Activated CD4-positive, CD25-positive, alpha-beta regulatory T cell treated with anti-CD3 and anti-CD28 coated beads, Interleukin-2, amount 50 U/mL, for 72 hours (primary cell): ENCODE measurements at regions not wholly inside any gene's neighbourhood (a gene's known extent, or its start where the extent isn't known, plus 50 kb on each side); places are given as distances from the start of the nearest gene placed in this dataset.

Source experiments
- DNase-seq: peaks from one replicate; pipeline ENCODE4 v3.0.0; 2021

DNA sequence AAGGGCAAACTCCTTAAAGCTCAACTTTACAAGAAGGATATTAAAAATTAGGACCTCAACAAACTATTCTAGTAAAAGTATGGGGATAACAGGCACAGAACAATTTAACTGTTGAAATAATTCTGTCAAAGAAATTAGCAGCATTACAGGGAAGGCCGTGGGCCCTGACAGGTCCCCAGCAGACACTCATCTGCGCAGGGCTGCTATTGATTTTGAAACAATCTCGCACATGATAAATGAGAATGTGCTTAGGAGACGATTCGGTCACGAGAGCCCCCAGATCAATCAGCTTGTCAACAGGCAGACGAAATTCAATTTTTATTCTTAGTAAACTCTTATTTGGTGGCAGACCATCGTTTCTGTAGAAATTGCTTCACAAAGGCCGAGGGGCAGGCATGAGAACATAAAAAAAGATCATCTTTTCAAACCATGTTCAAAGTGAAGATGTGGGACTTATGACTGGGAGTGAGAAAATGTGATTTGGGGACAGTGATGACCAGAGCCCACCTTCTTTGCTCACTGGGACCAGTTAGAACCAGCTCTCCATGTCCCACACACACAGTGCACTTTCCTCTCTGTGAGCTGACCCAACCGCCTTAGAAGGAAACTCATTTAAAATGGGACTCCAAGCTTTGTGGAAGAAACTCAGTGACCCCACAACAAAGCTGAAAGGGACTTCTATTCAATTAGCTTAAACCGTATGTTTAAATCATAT lies 654.5 kb downstream of the TOX3 start:
- DNase-seq: no peak

DNA sequence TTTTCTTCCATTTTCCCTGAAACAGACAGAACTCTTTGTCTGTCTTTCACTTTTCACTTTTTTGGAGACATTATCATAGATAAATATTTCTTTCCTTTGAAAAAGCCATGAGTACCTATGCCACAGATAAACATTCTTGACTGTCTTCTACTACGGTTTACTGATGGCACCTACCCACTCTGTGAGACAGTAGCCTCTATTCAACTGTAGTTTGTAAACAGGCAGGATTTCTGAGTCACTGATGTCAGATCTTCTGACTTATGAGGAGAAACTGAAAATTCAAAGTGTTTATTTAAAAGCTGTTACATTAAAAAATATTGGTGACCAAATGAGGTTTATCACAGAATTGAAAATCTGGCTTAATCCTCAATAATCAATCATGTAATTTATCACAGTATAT lies 658.4 kb downstream of the TOX3 start:
- no peak for DNase-seq

DNA sequence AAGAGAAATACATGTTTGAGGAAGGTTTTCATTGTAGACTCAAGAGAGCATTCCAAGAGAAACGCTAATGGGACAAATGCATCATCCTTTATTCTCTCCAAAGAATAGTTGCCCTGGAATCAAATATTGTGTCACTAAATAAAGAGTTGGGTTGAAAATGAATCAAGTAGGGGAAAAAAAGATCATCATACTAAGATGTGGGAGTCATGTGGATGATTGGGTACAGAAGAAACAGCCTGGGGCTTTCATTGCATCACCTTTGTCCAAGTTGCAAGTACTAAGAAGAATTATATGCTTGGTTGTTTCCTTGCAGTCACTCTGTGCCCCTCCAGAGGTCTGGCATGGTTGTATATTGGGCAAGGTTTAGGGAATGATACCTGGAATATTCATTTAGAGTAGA lies 658.9 kb downstream of the TOX3 start:
- no peak for DNase-seq

DNA sequence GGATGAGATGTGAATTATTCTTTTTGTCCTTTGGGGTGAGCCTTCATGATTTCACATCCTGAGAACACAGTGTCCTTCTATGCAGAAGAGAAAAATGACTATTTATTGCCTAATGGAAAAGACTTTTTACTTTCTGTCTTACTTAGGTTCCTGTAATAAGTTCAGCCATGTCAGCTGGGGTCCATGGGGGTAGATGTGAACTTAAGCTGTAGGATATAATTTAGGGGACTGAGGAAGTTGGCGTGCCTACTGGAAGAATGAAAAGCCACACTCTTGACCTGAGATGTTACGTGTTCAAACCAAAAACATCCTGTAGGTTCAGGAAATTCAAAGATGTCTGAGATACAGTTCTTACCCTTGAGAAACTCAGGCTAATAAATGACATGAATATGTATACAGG lies 660.5 kb downstream of the TOX3 start:
- DNase-seq: no peak

DNA sequence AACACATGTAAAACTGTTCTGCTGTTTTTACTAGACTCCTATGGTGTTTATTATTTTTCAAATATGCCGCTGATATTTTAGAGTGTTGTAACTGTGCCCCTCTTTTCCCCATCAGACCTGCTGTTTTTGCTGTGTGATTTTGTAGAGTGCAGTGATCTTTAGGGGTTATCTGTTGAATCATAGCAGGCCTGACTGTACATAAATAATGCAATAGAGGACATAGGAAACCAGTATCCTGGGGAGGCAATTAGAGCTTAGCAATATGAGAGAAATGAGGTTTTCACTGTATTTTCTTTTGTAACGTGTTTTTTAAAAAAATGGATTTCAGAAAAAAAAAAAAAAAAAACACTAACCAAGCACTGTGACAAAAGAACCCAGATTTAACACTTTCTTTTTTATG lies 662.2 kb downstream of the TOX3 start:
- DNase-seq: no peak

DNA sequence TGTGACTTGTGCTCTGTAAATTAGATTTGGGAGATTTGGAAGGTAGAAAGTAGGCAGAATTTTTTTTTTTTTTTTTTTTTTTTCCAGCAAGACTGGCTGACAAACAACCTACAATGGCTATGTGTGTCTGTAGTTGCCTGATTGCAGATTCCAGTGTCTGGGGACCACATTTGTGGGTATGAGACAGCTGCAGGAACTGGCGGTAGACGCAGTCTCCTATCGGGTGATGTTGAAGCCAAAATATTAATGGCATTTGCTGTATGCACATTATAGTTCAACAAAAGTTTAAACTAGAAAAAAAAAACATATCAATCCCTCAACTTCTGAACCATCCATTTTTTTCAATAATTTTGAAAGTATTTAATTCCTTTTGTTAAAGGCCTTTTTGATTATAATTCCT lies 665.2 kb downstream of the TOX3 start:
- DNase-seq: no peak

DNA sequence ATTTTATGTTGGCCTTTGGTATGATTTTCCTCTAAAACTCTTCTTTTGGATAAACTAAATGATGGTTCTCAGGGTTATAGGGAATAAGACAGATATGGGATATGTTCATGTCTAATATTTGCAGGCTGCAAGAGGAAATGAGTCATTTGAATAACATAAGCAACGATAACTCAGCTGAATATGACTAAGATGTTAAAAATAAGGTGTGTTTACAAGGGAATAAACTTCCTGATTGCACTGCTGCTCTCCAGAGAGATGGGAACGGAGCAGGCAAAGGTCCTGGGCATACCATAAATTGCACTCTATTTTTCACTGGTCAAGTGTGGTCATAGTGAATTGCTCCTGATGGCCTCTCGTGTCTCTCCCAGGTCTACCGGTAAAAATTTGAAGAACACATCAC lies 666.2 kb downstream of the TOX3 start:
- no peak for DNase-seq

DNA sequence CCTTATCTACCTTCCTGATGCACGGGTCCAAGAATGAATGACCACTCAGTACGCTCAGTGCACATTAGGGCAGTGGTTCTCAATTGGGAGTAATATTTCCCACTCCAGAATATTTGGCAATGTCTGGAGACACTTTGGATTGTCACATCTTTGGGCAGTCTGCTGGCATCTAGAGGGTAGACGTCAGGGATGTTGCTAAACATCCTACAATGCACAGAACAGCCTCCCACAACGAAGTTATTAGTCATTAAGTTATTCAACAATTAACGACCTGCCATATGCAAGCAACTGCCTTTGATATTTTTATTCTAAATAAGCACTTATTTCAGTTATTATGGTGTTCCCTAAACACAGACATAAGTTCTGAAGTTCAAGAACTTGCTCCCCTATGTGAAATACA lies 669.3 kb downstream of the TOX3 start:
- DNase-seq: no peak

DNA sequence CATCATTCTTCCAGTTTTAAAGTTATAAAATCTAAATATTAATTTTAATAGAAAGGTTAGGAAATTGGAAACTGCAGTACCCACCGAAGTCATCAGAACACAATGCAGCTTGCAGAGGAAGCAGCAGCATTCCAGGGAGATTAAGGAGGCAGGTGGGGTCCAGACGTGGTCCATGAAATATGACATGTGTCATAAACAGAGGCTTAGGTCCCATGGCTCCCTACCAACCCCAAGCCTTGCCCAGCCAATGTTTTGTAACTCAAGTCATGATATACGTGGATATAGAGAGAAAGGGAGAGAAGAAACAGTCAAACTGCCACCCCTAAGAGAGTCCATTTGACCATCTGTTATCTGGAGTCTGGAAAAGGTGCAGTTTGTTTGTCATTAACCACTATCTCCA lies 670.0 kb downstream of the TOX3 start:
- no peak for DNase-seq

DNA sequence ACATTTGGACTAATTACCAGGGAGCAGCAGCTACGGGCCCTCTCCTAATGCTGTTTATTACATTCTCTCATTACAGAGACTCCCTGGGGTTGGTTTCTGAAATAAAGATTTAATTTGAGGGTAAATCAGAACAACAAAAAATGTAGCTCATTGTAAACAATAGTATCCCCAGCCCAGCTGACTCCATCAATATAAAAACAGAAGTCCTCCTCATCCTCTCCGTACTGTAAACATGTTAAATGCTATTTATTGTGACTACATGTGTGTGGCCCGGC lies 670.4 kb downstream of the TOX3 start:
- no peak for DNase-seq

DNA sequence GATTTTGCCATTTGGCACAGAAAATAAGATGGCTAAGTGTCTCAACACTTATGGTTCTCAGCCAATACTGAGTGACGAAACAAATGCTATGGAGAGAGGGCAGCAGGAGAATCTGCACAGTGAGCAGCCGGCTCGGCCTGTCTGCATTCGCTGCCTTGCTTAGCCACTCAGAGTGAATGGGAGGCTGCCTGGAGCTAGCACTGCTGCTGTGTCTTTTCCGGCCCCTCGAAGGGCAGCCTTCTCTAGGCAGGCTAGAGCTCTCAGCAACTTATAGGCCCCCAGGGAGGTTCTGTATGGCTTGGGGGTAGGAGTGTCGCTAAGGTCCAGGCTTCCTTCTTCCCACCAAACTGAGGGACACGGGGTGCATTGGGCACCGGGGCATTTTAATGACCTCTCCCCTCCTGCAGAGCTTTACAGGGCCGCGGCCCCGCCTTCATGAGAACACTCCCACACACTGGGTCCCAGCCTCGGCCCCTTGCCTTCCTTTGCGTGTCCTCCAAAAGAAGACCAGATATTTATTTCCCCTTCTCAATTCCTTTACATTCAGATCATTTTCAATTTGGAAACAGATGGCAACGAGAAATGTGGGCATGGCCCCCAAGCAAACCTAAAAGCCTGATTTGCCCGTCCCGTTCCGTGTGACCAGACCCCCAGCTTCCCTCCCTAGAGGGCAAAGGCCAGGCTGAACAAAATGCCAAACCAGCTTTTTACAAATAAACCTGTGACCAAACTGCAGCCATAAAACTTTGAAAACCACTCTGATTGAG lies 670.9 kb downstream of the TOX3 start:
- DNase-seq: no peak

DNA sequence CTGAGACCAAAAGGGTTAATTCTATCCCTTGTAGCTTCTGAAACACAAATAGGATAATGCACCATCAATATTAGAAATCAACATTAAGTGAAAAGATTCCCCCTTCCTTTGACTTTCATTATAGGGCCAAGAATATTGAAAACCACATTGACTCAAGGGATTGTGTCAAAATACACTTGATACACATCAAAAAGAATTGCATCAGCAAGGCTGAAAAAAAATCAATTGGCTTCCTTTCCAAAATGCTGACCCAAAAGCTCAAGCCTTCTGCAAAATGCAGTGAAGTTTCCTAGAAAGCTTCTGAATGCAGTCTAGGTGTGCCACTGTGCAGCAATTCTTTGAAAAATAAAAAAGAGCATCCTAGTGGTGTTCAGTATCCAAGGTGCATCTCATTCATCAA lies 674.4 kb downstream of the TOX3 start:
- DNase-seq: no peak

DNA sequence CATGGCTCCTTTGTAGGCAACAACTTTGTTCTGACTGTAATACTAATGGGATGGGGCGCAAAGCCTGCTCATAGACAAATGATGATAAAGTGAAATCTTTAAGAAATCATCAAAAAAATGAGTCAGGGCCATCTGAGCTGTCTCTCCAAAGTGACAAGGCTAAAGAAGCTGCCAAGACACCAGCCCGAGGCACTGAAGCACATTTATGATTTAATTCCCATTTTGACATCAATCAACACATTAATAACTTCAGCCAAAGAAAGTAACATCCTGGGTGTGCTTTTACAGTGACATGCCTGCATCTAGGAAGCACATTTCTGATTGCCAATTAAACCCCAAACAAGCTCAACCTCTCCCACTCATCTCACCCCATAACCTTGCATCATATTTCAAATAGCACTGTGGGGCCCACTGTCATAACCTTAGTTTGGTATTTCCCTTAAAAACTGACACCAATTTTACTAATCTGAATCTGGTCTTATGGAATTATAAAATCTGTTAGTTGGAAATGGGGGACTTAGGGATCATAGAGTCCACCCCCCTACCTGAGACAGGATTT lies 676.6 kb downstream of the TOX3 start:
- no peak for DNase-seq

DNA sequence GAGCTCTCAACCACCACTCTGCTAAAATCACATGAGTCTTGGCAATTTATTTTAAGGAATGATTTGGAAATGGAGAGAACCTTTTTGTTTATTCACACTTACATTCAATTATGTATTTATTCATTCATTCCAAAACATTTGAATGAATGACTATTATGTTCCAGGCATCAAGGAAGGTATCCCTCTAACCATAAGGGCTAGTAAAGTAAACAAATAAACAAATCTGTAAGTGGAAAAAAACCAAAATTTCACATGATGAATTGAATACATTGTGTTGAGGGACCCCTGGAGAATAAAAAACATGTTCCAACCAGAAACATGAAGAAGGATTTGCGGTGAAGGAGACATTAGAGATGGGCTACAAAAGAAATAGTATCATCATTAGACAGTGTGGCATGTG lies 677.8 kb downstream of the TOX3 start:
- DNase-seq: no peak

DNA sequence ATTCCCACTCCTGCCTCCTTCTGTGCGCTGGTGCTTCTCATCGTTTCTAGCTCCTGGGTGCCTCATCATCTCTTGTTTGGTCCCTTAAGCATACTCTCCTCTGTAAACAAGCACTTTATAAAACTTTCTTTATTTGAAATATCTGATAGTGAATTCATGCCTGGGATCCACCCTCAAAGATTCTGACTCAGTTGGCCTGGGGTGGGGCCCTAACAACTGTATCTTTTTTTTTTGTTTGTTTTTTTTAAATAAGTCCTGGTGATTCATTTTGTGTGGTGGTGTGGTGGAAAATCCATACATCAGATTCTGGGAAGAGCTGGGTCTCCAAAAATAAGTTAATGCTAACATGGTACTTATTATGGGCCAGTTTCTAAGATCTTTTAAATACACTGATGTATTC lies 678.3 kb downstream of the TOX3 start:
- DNase-seq: no peak

DNA sequence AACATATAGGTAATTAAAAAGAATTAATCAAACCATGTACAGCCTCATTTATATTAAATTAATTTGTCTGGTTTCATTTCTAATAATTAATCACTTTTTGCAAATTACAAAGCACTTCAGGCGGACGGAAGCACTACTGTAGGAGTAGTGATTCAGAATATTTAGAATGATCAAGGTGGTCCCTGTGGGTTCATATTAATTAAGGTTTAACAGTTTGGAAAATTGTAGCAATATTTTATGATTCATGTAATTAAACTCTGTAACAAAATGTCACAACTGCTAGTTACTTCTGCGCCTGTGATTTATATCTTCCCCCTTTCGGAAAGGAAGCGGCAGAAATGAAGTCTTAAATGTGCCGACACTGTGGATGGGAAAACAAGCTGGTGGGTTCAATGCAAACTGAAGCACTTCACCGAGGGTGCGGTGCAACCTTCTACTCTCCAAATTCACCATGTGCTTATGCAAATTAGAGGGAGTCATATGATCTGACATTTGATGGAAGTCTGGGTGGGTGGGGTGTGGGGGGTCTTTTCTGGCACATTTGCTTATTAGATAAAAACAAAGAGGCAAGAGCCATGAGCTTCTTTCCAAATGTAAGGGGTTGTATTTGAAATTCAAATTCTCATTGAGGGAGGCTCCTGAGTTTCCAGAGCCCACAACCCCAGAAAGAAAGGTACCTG lies 679.4 kb downstream of the TOX3 start:
- DNase-seq: no peak

DNA sequence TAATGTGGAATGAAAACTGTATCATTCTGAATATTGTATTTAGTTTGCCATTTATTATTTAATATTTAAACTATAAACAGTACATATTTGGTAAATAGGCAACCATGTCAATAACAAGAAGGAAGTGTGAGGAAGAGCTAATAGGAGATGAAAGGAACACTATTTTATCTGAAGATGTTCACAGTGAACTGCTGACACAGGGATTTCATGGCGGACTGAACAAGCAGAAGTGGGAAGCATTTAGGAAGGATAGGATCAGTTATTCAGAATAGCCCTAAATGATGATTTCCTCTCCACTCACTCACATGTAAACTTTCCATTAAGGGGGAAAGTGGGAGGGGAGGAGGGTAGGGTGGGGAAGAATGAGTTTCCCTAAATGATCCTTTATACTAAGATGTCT lies 682.4 kb downstream of the TOX3 start:
- no peak for DNase-seq

DNA sequence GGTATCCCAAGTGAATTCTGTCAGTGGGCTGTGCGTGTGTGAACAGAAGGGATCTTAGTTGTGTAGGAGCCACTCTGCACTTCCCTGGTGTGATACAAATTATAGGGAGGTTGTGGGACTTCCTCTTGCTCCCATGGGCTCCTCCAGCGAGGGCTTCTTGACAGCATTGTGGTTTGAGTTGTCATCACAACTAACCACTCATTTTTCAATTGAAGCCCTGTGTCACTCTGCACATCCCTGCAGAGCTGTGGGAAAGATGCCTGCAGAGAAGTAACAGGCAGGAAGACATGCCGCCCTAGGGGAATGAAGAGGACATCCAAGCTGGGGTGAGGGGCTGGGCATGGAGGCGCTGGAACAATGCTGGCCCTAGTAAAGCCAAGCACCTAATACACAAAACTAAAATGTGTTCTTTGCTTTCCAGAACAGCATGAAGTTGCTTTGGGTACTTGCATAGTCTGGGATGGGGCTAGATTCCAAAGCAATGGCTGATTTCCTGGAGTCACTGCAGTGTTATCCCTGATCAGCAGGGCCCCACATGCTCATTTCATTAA lies 692.5 kb downstream of the TOX3 start:
- DNase-seq: no peak

DNA sequence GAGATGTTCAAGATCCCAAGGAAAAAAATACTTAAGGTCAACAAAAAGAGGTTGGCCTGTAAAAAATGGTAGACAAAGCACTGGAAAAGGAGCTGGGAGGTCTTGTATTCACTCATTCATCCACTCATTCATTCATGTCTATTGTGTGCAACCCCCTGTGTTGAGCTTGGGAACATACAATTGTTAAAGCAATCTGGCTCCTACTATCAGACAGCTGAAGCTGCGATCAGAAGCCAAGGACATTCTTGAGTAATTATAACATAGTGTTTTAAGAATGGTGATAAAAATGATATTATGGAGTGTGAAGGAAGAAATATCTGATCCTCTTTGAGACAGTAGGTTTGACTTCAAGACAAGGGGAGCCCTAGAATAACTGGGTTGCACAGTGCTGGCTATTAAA lies 693.4 kb downstream of the TOX3 start:
- no peak for DNase-seq

DNA sequence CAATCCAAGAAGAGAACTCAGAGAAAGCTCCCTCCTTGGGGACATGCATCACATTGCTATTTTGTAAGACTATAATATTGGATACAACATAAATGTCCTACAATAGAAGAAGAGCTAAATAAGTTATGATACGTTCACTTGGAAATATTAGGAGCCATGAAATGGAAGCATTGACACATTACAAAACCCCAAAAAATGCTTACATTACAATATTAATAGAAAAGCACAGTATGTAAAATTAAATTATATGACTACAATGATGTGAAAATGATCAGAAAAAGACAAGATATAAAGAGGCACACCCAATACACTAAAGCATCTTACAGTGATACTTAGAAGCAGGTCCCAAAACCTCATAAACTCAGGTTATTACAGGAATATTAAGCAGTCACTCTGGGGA lies 694.1 kb downstream of the TOX3 start:
- DNase-seq: no peak

DNA sequence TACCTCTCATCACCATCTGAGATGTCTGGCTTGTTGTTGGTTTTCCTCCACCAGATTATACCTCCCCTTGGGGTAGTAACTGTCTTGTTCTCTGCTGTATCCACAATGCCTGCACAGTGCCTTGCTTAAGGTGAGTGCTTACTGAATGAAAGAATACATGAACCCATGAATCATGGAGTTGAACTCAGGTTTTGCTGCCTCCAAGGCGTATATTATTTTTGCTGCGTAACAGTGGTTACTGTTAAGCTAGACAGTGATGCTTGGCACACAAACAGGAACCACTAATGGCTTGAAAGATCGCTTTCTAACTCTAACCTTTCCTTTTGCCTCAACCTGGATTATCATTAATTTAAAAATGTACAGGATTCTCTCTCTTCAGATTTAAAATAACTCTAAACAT lies 695.8 kb downstream of the TOX3 start:
- no peak for DNase-seq

DNA sequence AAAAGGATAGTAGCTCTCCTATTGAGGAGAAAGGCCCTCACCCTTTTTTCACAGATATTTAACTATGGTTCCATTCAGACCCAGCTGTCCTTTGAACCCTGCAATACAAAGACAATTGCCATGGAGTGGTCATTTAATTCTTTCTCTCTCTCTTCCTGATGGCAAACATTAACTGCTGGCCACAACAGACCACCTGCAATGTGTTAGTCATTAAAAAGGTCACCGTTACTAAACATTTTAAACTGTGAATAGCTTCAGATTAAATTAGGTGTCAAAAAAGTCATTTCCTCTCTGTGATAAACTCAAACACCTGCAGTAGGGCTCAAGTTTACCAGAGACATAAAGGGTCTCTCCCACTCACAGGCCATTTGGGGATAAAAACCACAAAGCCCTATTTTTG lies 697.2 kb downstream of the TOX3 start:
- no peak for DNase-seq

DNA sequence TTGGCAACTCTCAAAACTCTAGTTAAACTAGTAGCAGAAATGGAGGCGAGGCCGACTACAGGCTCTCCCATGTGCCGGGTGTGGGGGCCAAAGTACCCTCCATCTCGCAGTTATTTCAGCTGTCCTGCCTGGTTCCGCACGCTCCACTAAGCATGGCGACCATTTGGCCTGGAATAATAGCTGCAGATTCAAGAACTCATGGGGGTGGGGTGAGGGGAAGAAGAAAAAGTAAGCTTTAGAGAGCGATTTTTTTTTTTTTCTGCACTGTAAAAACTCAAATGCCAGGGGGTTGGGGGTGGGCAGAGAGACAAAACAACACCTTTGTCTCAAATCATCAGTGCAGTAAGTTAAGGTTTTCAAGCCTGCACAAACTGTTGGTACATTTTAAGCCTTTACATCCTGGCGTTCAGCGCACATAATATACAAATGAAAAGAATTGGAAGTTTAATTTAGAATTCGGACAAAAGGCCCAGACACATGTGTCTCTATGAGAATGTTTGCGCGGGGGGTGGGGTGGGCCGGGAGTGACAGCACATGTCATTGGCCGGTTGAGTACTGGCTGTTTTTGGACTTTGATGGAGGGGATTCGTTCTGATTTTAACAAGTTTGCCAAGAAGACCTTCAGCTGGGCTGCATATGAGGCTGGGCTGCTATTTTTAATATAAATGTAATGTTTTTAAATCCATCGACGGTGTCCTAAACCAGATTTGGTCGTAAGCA lies 694.7 kb upstream of the SALL1 start:
- DNase-seq: no peak
